ENCODE measurements at regions not wholly inside any gene's neighbourhood (a gene's known extent, or its start where the extent isn't known, plus 50 kb on each side); places are given as distances from the start of the nearest gene placed in this dataset.

- H3K4me1 ChIP-seq = no peaks in the 10 kb centered on the region
- H3K36me3 ChIP-seq = no peaks in the 10 kb centered on the region
- ATAC-seq = no peak
- intact Hi-C loops (cut with DNase I) = no loop called here
- DNase-seq = no peak
- WGBS, 2 donors = 64 to 66% methylated on average over 1 of the region's 1 CpG
- H3K9me3 ChIP-seq = peaks cover 0 to 14% (median 0%) of the 10 kb centered on the region in 11 donors
- TF ChIP-seq, protein P1, sequence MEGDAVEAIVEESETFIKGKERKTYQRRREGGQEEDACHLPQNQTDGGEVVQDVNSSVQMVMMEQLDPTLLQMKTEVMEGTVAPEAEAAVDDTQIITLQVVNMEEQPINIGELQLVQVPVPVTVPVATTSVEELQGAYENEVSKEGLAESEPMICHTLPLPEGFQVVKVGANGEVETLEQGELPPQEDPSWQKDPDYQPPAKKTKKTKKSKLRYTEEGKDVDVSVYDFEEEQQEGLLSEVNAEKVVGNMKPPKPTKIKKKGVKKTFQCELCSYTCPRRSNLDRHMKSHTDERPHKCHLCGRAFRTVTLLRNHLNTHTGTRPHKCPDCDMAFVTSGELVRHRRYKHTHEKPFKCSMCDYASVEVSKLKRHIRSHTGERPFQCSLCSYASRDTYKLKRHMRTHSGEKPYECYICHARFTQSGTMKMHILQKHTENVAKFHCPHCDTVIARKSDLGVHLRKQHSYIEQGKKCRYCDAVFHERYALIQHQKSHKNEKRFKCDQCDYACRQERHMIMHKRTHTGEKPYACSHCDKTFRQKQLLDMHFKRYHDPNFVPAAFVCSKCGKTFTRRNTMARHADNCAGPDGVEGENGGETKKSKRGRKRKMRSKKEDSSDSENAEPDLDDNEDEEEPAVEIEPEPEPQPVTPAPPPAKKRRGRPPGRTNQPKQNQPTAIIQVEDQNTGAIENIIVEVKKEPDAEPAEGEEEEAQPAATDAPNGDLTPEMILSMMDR (IDR thresholded peaks at IDR 0.05) = no peak
- H3K27me3 ChIP-seq = peaks cover 0 to 21% (median 6%) of the 10 kb centered on the region in 7 donors
- no peak overlapping the region for H3K27ac ChIP-seq
- H3K4me3 ChIP-seq = no peak overlapping the region
Measured at GRCh38 chr14:62099091-62099490, 336.9 kb downstream of the SNAPC1 start.

GRCh38 chr14:62101189-62101588, 339.0 kb downstream of the SNAPC1 start:
- TF ChIP-seq, protein P1 (IDR thresholded peaks at IDR 0.05) = no peak
- 81 to 84% methylated on average over 1 of the region's 1 CpG for WGBS, 2 donors
- Histone ChIP-seq H3K4me1 (no peaks in the 10 kb centered on the region), H3K27ac (no peak overlapping the region), H3K9me3 (peaks cover 0 to 6% (median 0%) of the 10 kb centered on the region in 11 donors), H3K36me3 (no peaks in the 10 kb centered on the region), H3K4me3 (no peak overlapping the region), H3K27me3 (peaks cover 0 to 21% (median 6%) of the 10 kb centered on the region in 7 donors)
- no peak for DNase-seq
- no peak for ATAC-seq
- intact Hi-C loops (cut with DNase I) = no loop called here

- no peak overlapping the region for H3K27ac ChIP-seq
Measured at GRCh38 chr14:62101673-62102348, 339.6 kb downstream of the SNAPC1 start.

DNA sequence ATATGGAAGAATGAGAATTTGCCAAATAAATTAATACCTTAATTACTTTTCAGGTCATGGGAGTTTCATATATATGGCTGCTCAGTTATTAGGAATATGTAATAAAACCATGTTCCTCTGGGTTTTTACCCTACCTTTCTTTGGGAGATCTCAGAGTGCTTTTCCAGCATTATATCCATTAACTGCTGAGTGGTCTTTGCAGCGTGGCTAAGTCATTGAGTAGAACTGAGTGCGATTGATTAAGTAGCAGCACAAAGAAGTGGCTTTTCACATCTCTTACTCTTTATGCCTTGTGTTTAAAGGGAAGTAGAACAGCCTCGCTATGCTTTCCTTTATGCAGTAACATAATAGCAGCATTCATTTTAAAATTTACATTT, 340.1 kb downstream of the SNAPC1 start:
- DNase-seq = no peak
- 82 to 87% methylated on average over 3 of the region's 3 CpGs for WGBS, 2 donors
- H3K4me1 ChIP-seq = no peaks in the 10 kb centered on the region
- intact Hi-C loops (cut with DNase I) = no loop called here
- no peak for ATAC-seq
- no peak overlapping the region for H3K4me3 ChIP-seq
- no peaks in the 10 kb centered on the region for H3K36me3 ChIP-seq
- peaks cover 0 to 21% (median 6%) of the 10 kb centered on the region in 7 donors for H3K27me3 ChIP-seq
- H3K9me3 ChIP-seq = no peaks in the 10 kb centered on the region
- no peak overlapping the region for H3K27ac ChIP-seq
- TF ChIP-seq, protein P1 (IDR thresholded peaks at IDR 0.05) = no peak

More at GRCh38 chr14:62101673-62102348, 339.6 kb downstream of the SNAPC1 start:
- Histone ChIP-seq H3K4me3 (no peak overlapping the region), H3K4me1 (no peaks in the 10 kb centered on the region), H3K36me3 (no peaks in the 10 kb centered on the region), H3K9me3 (peaks cover 0 to under 1% (median 0%) of the 10 kb centered on the region in 11 donors), H3K27me3 (peaks cover 0 to 21% (median 6%) of the 10 kb centered on the region in 7 donors)
- ATAC-seq (no peak), DNase-seq (no peak)
- intact Hi-C loops (cut with DNase I) = no loop called here
- TF ChIP-seq, protein P1 (IDR thresholded peaks at IDR 0.05) = no peak
- WGBS, 2 donors = 52 to 53% methylated on average over 3 of the region's 3 CpGs

All from heart right ventricle (tissue), 16 donors.